Keratinocyte (primary cell): ENCODE measurements at regions not wholly inside any gene's neighbourhood (a gene's known extent, or its start where the extent isn't known, plus 50 kb on each side); places are given as distances from the start of the nearest gene placed in this dataset.

Experiments
- DNase-seq: peaks from one replicate; pipeline ENCODE4 v3.0.0-alpha.2; 2011; ENCODE audit warnings: low read depth, missing footprints, low spot score
- FAIRE-seq: peaks from 2 replicates; lab custom pipeline; 2011; peaks lifted over from hg19 to GRCh38; lab: Jason Lieb, UNC
- H2AFZ ChIP-seq: 2 replicates; pipeline ENCODE4 v1.6.0; 2012; ENCODE audit warnings: low read length, control low read depth, inconsistent platforms; ENCODE audit not compliant: control insufficient read depth
- H3K27ac ChIP-seq: 2 replicates; pipeline ENCODE4 v1.5.1; 2011; ENCODE audit warnings: low read length; ENCODE audit not compliant: control insufficient read depth, insufficient read depth
- H3K27me3 ChIP-seq: 3 replicates; pipeline ENCODE4 v1.6.0; 2011; ENCODE audit warnings: low read length; ENCODE audit not compliant: control insufficient read depth, insufficient read depth; ENCODE audit errors: extremely low read depth
- H3K36me3 ChIP-seq, 2 experiments: 2 replicates in 1 of 2; 3 replicates in 1 of 2; pipeline ENCODE4 v1.5.1; 2011; ENCODE audit warnings: low read length in 2 of 2, mild to moderate bottlenecking in 1 of 2; ENCODE audit not compliant: control insufficient read depth in 2 of 2, insufficient read depth in 2 of 2; ENCODE audit errors: extremely low read depth in 1 of 2
- H3K4me1 ChIP-seq: 3 replicates; pipeline ENCODE4 v1.5.1; 2011; ENCODE audit warnings: low read length; ENCODE audit not compliant: control insufficient read depth, insufficient read depth; ENCODE audit errors: extremely low read depth
- H3K4me2 ChIP-seq: 3 replicates; pipeline ENCODE4 v1.6.0; 2011; ENCODE audit warnings: low read depth, low read length; ENCODE audit not compliant: control insufficient read depth, insufficient read depth; ENCODE audit errors: extremely low read depth
- H3K4me3 ChIP-seq, 3 experiments: fragments of 200-600 bp in 1 of 3; sonication (generic) in 1 of 3; 2 replicates in 2 of 3; 3 replicates in 1 of 3; pipeline ENCODE4 v1.5.1; 2011 to 2016; ENCODE audit warnings: low read length in 3 of 3, mild to moderate bottlenecking in 3 of 3, control low read depth in 2 of 3, inconsistent platforms in 1 of 3, low read depth in 1 of 3, mixed read lengths in 1 of 3, mixed run types in 1 of 3, moderate library complexity in 1 of 3; ENCODE audit not compliant: control insufficient read depth in 2 of 3, insufficient read depth in 2 of 3; ENCODE audit errors: extremely low read depth in 1 of 3
- H3K79me2 ChIP-seq: 2 replicates; pipeline ENCODE4 v1.6.0; 2012; ENCODE audit warnings: low read length; ENCODE audit not compliant: control insufficient read depth, insufficient read depth
- H3K9ac ChIP-seq: 3 replicates; pipeline ENCODE4 v1.6.0; 2011; ENCODE audit warnings: low read length; ENCODE audit not compliant: control insufficient read depth, insufficient read depth; ENCODE audit errors: extremely low read depth
- H3K9me1 ChIP-seq: 3 replicates; pipeline ENCODE4 v1.6.0; 2011; ENCODE audit warnings: low read length; ENCODE audit not compliant: control insufficient read depth, insufficient read depth; ENCODE audit errors: extremely low read depth
- H3K9me3 ChIP-seq: 2 replicates; pipeline ENCODE4 v1.5.1; 2012; ENCODE audit warnings: low read depth, low read length; ENCODE audit not compliant: control insufficient read depth
- H4K20me1 ChIP-seq: 3 replicates; pipeline ENCODE4 v1.6.0; 2011; ENCODE audit warnings: low read length; ENCODE audit not compliant: control insufficient read depth, insufficient read depth; ENCODE audit errors: extremely low read depth
- CTCF ChIP-seq, 3 experiments: IDR thresholded peaks in 1 of 3; conservative IDR thresholded peaks in 1 of 3; optimal IDR thresholded peaks in 1 of 3; 2 replicates in 2 of 3; 3 replicates in 1 of 3; pipeline versions ENCODE3 to v1.5.1; 2011; ENCODE audit warnings: low read length in 3 of 3, mild to moderate bottlenecking in 3 of 3, moderate library complexity in 2 of 3, control low read depth in 1 of 3, inconsistent platforms in 1 of 3; ENCODE audit not compliant: insufficient read depth in 2 of 3; ENCODE audit errors: extremely low read depth in 1 of 3
- EZH2 ChIP-seq: IDR thresholded peaks from one replicate; pipeline ENCODE4 v1.6.1; 2012; ENCODE audit warnings: inconsistent platforms, mild to moderate bottlenecking, low read length, moderate library complexity
- dilution Hi-C: fragments of 300-500 bp; cut with MboI; formaldehyde crosslinking; loops from one replicate; pipeline ENCODE4 v1.7.0; 2020; ENCODE audit warnings: low sequenced_read_pairs; ENCODE audit not compliant: extremely low pct_ligation_motif_present

- no peaks in the 10 kb centered on the region for H3K79me2 ChIP-seq
- no peaks in the 10 kb centered on the region for H3K9me1 ChIP-seq
- no peak for TF ChIP-seq EZH2
- H3K4me2 ChIP-seq: no peak overlapping the region
- H3K9ac ChIP-seq: no peak overlapping the region
- dilution Hi-C loops: no loop called here
- H3K4me3 ChIP-seq: no peak overlapping the region
- DNase-seq (no peak), FAIRE-seq (no peak)
- H3K36me3 ChIP-seq: no peaks in the 10 kb centered on the region
- H3K27ac ChIP-seq: no peak overlapping the region
- H3K4me1 ChIP-seq: no peaks in the 10 kb centered on the region
- H3K9me3 ChIP-seq: no peaks in the 10 kb centered on the region
- H3K27me3 ChIP-seq: peaks cover 53% of the 10 kb centered on the region
- no peaks in the 10 kb centered on the region for H4K20me1 ChIP-seq
- H2AFZ ChIP-seq: no peak overlapping the region
Observed at GRCh38 chr17:6212766-6213165, 142.6 kb downstream of the WSCD1 start.

- Histone ChIP-seq H3K9me3 (no peaks in the 10 kb centered on the region), H3K9me1 (no peaks in the 10 kb centered on the region), H3K27me3 (peaks cover 44% of the 10 kb centered on the region), H3K79me2 (no peaks in the 10 kb centered on the region), H4K20me1 (no peaks in the 10 kb centered on the region), H3K4me3 (no peak overlapping the region), H3K4me1 (no peaks in the 10 kb centered on the region), H3K27ac (no peak overlapping the region), H2AFZ (no peak overlapping the region), H3K4me2 (no peak overlapping the region), H3K9ac (no peak overlapping the region), H3K36me3 (no peaks in the 10 kb centered on the region)
- TF ChIP-seq CTCF (optimal IDR thresholded peaks at IDR 0.05 in 1 of 3, IDR thresholded peaks at IDR 0.05 in 1 of 3, conservative IDR thresholded peaks at IDR 0.05 in 1 of 3; ENCODE audit: extremely low read depth in 1 of 3, insufficient read depth in 2 of 3, low read length in 3 of 3) (no peak), EZH2 (no peak)
- dilution Hi-C loops: no loop called here
- DNase-seq (no peak), FAIRE-seq (no peak)
Observed at GRCh38 chr17:6209829-6210228, 139.7 kb downstream of the WSCD1 start.

GRCh38 chr17:6208608-6209180, 138.5 kb downstream of the WSCD1 start:
- H2AFZ ChIP-seq: no peak overlapping the region
- TF ChIP-seq CTCF (optimal IDR thresholded peaks at IDR 0.05 in 1 of 3, IDR thresholded peaks at IDR 0.05 in 1 of 3, conservative IDR thresholded peaks at IDR 0.05 in 1 of 3; ENCODE audit: extremely low read depth in 1 of 3, insufficient read depth in 2 of 3, low read length in 3 of 3) (no peak), EZH2 (no peak)
- no peak overlapping the region for H3K4me3 ChIP-seq
- dilution Hi-C loops: no loop called here
- no peaks in the 10 kb centered on the region for H3K79me2 ChIP-seq
- H3K4me1 ChIP-seq: no peaks in the 10 kb centered on the region
- no peaks in the 10 kb centered on the region for H4K20me1 ChIP-seq
- H3K27me3 ChIP-seq: peaks cover 38% of the 10 kb centered on the region
- H3K27ac ChIP-seq: no peak overlapping the region
- no peaks in the 10 kb centered on the region for H3K9me1 ChIP-seq
- DNase-seq (no peak), FAIRE-seq (no peak)
- H3K9ac ChIP-seq: no peak overlapping the region
- H3K9me3 ChIP-seq: no peaks in the 10 kb centered on the region
- no peak overlapping the region for H3K4me2 ChIP-seq
- no peaks in the 10 kb centered on the region for H3K36me3 ChIP-seq
